Activated B cell treated with CpG ODN at 0.5 μM for 24 hours (primary cell): ENCODE measurements at regions not wholly inside any gene's neighbourhood (a gene's known extent, or its start where the extent isn't known, plus 50 kb on each side); places are given as distances from the start of the nearest gene placed in this dataset.

Experiments
- ATAC-seq: fragments of 200-7000 bp; cut with Tn5 transposase; one replicate; pipeline ENCODE4 v1.10.0; 2021; ENCODE audit warnings: low read depth, mild to moderate bottlenecking, moderate library complexity
- CTCF ChIA-PET: fragments of 350-600 bp; sonication (Branson Sonifier 250); formaldehyde crosslinking; loops from one replicate; lab custom pipeline; 2021; ENCODE audit warnings: antibody characterized with exemption; lab: Charles Lee
- POLR2A ChIA-PET: fragments of 350-600 bp; sonication (Branson Sonifier 250); formaldehyde crosslinking; loops from one replicate; lab custom pipeline; 2021; ENCODE audit warnings: antibody characterized with exemption; lab: Charles Lee
- DNase-seq: peaks from one replicate; pipeline ENCODE4 v3.0.0; 2022
- H3K27ac Mint-ChIP-seq: one replicate; pipeline ENCODE4 v1.8.0; 2020; ENCODE audit warnings: mixed read lengths
- H3K27me3 Mint-ChIP-seq: one replicate; pipeline ENCODE4 v1.8.0; 2021; ENCODE audit warnings: mixed read lengths
- H3K36me3 Mint-ChIP-seq: one replicate; pipeline ENCODE4 v1.8.0; 2021; ENCODE audit warnings: low read depth, mixed read lengths
- H3K4me1 Mint-ChIP-seq: one replicate; pipeline ENCODE4 v1.8.0; 2021; ENCODE audit warnings: mixed read lengths
- H3K4me3 Mint-ChIP-seq: one replicate; pipeline ENCODE4 v1.8.0; 2020; ENCODE audit warnings: mild to moderate bottlenecking, mixed read lengths
- H3K9me3 Mint-ChIP-seq: one replicate; pipeline ENCODE4 v1.8.0; 2020; ENCODE audit warnings: mixed read lengths
- intact Hi-C: fragments of 100-400 bp; cut with micrococcal nuclease; formaldehyde crosslinking; loops from one replicate; pipeline ENCODE4 v1.15.1; 2024
- TF ChIP-seq, protein P1 (sequence below): fragments of 200-600 bp; IDR thresholded peaks from one replicate; pipeline ENCODE4 v1.8.0; 2022; ENCODE audit warnings: antibody characterized with exemption, mild to moderate bottlenecking

- no peaks in the 10 kb centered on the region for H3K36me3 Mint-ChIP-seq
- H3K9me3 Mint-ChIP-seq = no peaks in the 10 kb centered on the region
- ChIA-PET CTCF (no interaction called here), POLR2A (no interaction called here)
- no peak overlapping the region for H3K4me3 Mint-ChIP-seq
- ATAC-seq (no peak), DNase-seq (no peak)
- H3K27ac Mint-ChIP-seq = no peak overlapping the region
- TF ChIP-seq, protein P1, sequence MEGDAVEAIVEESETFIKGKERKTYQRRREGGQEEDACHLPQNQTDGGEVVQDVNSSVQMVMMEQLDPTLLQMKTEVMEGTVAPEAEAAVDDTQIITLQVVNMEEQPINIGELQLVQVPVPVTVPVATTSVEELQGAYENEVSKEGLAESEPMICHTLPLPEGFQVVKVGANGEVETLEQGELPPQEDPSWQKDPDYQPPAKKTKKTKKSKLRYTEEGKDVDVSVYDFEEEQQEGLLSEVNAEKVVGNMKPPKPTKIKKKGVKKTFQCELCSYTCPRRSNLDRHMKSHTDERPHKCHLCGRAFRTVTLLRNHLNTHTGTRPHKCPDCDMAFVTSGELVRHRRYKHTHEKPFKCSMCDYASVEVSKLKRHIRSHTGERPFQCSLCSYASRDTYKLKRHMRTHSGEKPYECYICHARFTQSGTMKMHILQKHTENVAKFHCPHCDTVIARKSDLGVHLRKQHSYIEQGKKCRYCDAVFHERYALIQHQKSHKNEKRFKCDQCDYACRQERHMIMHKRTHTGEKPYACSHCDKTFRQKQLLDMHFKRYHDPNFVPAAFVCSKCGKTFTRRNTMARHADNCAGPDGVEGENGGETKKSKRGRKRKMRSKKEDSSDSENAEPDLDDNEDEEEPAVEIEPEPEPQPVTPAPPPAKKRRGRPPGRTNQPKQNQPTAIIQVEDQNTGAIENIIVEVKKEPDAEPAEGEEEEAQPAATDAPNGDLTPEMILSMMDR = no peak
- intact Hi-C loops = no loop called here
- H3K4me1 Mint-ChIP-seq = peaks cover 5% of the 10 kb centered on the region
- H3K27me3 Mint-ChIP-seq = no peaks in the 10 kb centered on the region
These were observed 250.1 kb upstream of the SATB1 start for GRCh38 chr3:18675197-18675596.

GRCh38 chr3:18672561-18672960 is 247.4 kb upstream of the SATB1 start:
- ChIA-PET CTCF (no interaction called here), POLR2A (no interaction called here)
- no peaks in the 10 kb centered on the region for H3K27me3 Mint-ChIP-seq
- DNase-seq (no peak), ATAC-seq (no peak)
- H3K9me3 Mint-ChIP-seq = peaks cover 3% of the 10 kb centered on the region
- H3K36me3 Mint-ChIP-seq = no peaks in the 10 kb centered on the region
- intact Hi-C loops = no loop called here
- TF ChIP-seq, protein P1 = no peak
- H3K27ac Mint-ChIP-seq = no peak overlapping the region
- H3K4me3 Mint-ChIP-seq = no peak overlapping the region
- peaks cover 5% of the 10 kb centered on the region for H3K4me1 Mint-ChIP-seq

DNA sequence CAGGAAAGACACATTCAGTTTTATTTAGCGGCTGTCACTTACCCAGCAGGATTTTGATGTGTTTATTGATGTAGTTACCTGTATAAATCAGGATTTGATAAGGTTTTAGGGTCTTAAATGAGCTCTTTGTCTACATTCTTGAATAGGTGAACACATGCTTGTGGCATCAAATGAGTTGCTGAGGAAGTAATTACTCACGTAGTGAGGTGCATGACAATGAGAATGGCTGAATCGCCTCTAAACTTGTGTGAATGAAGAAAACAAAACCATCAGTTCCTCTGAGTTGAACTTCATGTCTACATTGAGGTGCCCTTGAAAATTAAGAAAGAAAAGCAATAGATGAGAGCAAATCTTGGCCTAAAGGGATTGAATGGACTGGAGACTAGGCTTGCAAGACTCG is 245.6 kb upstream of the SATB1 start:
- H3K9me3 Mint-ChIP-seq = peaks cover 3% of the 10 kb centered on the region
- intact Hi-C loops = no loop called here

GRCh38 chr3:18669374-18669773 is 244.2 kb upstream of the SATB1 start:
- Mint-ChIP-seq H3K4me1 (peaks cover 5% of the 10 kb centered on the region), H3K27me3 (no peaks in the 10 kb centered on the region), H3K4me3 (no peak overlapping the region), H3K27ac (no peak overlapping the region), H3K9me3 (peaks cover 3% of the 10 kb centered on the region), H3K36me3 (no peaks in the 10 kb centered on the region)
- CTCF ChIA-PET = no interaction called here
- ATAC-seq (no peak), DNase-seq (no peak)
- TF ChIP-seq, protein P1 = no peak
- POLR2A ChIA-PET = no interaction called here
- intact Hi-C loops = no loop called here

More for the DNA sequence above, 245.6 kb upstream of the SATB1 start:
- ChIA-PET POLR2A (no interaction called here), CTCF (no interaction called here)
- Mint-ChIP-seq H3K4me3 (no peak overlapping the region), H3K4me1 (peaks cover 5% of the 10 kb centered on the region), H3K27ac (no peak overlapping the region), H3K27me3 (no peaks in the 10 kb centered on the region), H3K36me3 (no peaks in the 10 kb centered on the region)
- ATAC-seq (no peak), DNase-seq (no peak)
- TF ChIP-seq, protein P1 = no peak

GRCh38 chr3:18667552-18667951 is 242.4 kb upstream of the SATB1 start:
- intact Hi-C loops = no loop called here
- Mint-ChIP-seq H3K4me3 (no peak overlapping the region), H3K27me3 (no peaks in the 10 kb centered on the region), H3K9me3 (peaks cover 3% of the 10 kb centered on the region), H3K27ac (no peak overlapping the region), H3K4me1 (peaks cover 3% of the 10 kb centered on the region), H3K36me3 (no peaks in the 10 kb centered on the region)
- DNase-seq (no peak), ATAC-seq (no peak)
- CTCF ChIA-PET = no interaction called here
- POLR2A ChIA-PET = no interaction called here
- TF ChIP-seq, protein P1 = no peak
